Astrocyte (in vitro differentiated cells and primary cell): ENCODE measurements at regions not wholly inside any gene's neighbourhood (a gene's known extent, or its start where the extent isn't known, plus 50 kb on each side); places are given as distances from the start of the nearest gene placed in this dataset.
A peak's percentile ranks its signal among the peaks of the same experiment; 100 is the strongest.
"Not testable (repeated sequence)": the region's sequence is repeated elsewhere in the genome, so short reads cannot be mapped to it uniquely, and the experiment has no call there.

Experiments
- DNase-seq: peaks from one replicate; pipeline ENCODE4 v3.0.0-alpha.2; 2010; ENCODE audit warnings: low read depth
- FAIRE-seq: peaks from 2 replicates; lab custom pipeline; 2011; peaks lifted over from hg19 to GRCh38; lab: Jason Lieb, UNC
- H2AFZ ChIP-seq: 2 replicates; pipeline ENCODE4 v1.6.0; 2012; ENCODE audit warnings: low read depth, low read length, inconsistent platforms
- H3K27ac ChIP-seq: 2 replicates; pipeline ENCODE4 v1.5.1; 2011; ENCODE audit warnings: low read depth, low read length, inconsistent platforms
- H3K27me3 ChIP-seq: 2 replicates; pipeline ENCODE4 v1.6.0; 2011; ENCODE audit warnings: low read length, inconsistent platforms; ENCODE audit not compliant: insufficient read depth
- H3K36me3 ChIP-seq: 2 replicates; pipeline ENCODE4 v1.5.1; 2011; ENCODE audit warnings: low read length, inconsistent platforms; ENCODE audit not compliant: insufficient read depth
- H3K4me1 ChIP-seq: 2 replicates; pipeline ENCODE4 v1.5.1; 2011; ENCODE audit warnings: low read length, inconsistent platforms; ENCODE audit not compliant: insufficient read depth
- H3K4me2 ChIP-seq: 2 replicates; pipeline ENCODE4 v1.6.0; 2012; ENCODE audit warnings: low read length, inconsistent platforms
- H3K4me3 ChIP-seq: 2 replicates; pipeline ENCODE4 v1.5.1; 2011; ENCODE audit warnings: low read depth, mild to moderate bottlenecking, low read length, inconsistent platforms; ENCODE audit not compliant: insufficient read depth
- H3K79me2 ChIP-seq: 2 replicates; pipeline ENCODE4 v1.6.0; 2012; ENCODE audit warnings: mild to moderate bottlenecking, low read length, inconsistent platforms; ENCODE audit not compliant: insufficient read depth
- H3K9ac ChIP-seq: 2 replicates; pipeline ENCODE4 v1.6.0; 2012; ENCODE audit warnings: mild to moderate bottlenecking, low read length, inconsistent platforms
- H3K9me3 ChIP-seq: 2 replicates; pipeline ENCODE4 v1.5.1; 2012; ENCODE audit warnings: low read depth, mild to moderate bottlenecking, low read length, inconsistent platforms; ENCODE audit not compliant: insufficient read depth
- H4K20me1 ChIP-seq: 2 replicates; pipeline ENCODE4 v1.6.0; 2012; ENCODE audit warnings: low read length, inconsistent platforms; ENCODE audit not compliant: insufficient read depth
- H3K27ac Mint-ChIP-seq: one replicate; pipeline ENCODE4 v1.8.0; 2021; ENCODE audit warnings: mild to moderate bottlenecking, mixed read lengths; ENCODE audit not compliant: unreplicated experiment
- H3K27me3 Mint-ChIP-seq: one replicate; pipeline ENCODE4 v1.8.0; 2021; ENCODE audit warnings: low read depth, mixed read lengths; ENCODE audit not compliant: unreplicated experiment
- H3K36me3 Mint-ChIP-seq: one replicate; pipeline ENCODE4 v1.8.0; 2021; ENCODE audit warnings: low read depth, mixed read lengths; ENCODE audit not compliant: unreplicated experiment
- H3K4me1 Mint-ChIP-seq: one replicate; pipeline ENCODE4 v1.8.0; 2021; ENCODE audit warnings: low read depth, mixed read lengths; ENCODE audit not compliant: unreplicated experiment
- H3K4me3 Mint-ChIP-seq: one replicate; pipeline ENCODE4 v1.8.0; 2021; ENCODE audit warnings: mild to moderate bottlenecking, moderate library complexity, mixed read lengths; ENCODE audit not compliant: unreplicated experiment
- H3K9me3 Mint-ChIP-seq: one replicate; pipeline ENCODE4 v1.8.0; 2021; ENCODE audit warnings: mild to moderate bottlenecking, mixed read lengths; ENCODE audit not compliant: unreplicated experiment
- CTCF ChIP-seq: IDR thresholded peaks from 2 replicates; pipeline ENCODE4 v1.5.1; 2011; ENCODE audit warnings: low read depth, mild to moderate bottlenecking, inconsistent platforms, low read length, moderate library complexity; ENCODE audit not compliant: insufficient read depth
- EZH2 ChIP-seq: IDR thresholded peaks from 2 replicates; pipeline ENCODE4 v1.6.1; 2012; ENCODE audit warnings: mild to moderate bottlenecking, low read length, inconsistent platforms; ENCODE audit not compliant: insufficient read depth

DNA sequence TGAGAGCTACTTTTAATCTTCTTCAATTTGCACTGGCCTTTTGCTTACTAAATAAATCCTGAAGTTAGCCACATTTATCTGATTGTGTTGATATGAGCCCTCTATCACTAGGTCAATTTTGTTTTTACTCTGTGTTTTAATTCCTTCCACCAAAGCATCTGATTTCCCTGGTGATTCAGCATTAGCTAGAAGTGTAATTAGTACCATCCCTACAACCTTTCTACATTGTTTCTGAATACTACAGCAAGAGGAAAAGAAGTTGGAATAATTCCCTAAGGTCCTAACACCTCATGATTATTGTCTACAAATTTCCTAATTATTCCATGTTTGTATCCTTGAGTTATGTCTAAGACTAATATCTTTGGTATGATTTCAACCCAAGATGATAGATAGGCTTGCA lies 1093.6 kb downstream of the SUCLG1 start:
- no peak overlapping the region for H2AFZ ChIP-seq
- H3K4me2 ChIP-seq = no peak overlapping the region
- FAIRE-seq = no peak
- no peaks in the 10 kb centered on the region for H3K9me3 ChIP-seq
- no peak overlapping the region for H3K4me3 Mint-ChIP-seq
- H3K9me3 Mint-ChIP-seq = no peaks in the 10 kb centered on the region
- H3K4me1 Mint-ChIP-seq = peaks cover 5% of the 10 kb centered on the region
- no peaks in the 10 kb centered on the region for H3K79me2 ChIP-seq
- no peak for DNase-seq
- no peaks in the 10 kb centered on the region for H4K20me1 ChIP-seq
- no peak overlapping the region for H3K4me3 ChIP-seq
- H3K36me3 Mint-ChIP-seq = no peaks in the 10 kb centered on the region
- H3K27me3 ChIP-seq = no peaks in the 10 kb centered on the region
- no peaks in the 10 kb centered on the region for H3K27me3 Mint-ChIP-seq
- H3K27ac Mint-ChIP-seq = no peak overlapping the region
- H3K9ac ChIP-seq = no peak overlapping the region
- H3K4me1 ChIP-seq = peaks cover 3% of the 10 kb centered on the region
- TF ChIP-seq CTCF (no peak), EZH2 (no peak)
- H3K36me3 ChIP-seq = no peaks in the 10 kb centered on the region
- no peak overlapping the region for H3K27ac ChIP-seq

GRCh38 chr2:83364264-83364663 lies 1094.8 kb downstream of the SUCLG1 start:
- no peaks in the 10 kb centered on the region for H3K36me3 ChIP-seq
- no peak overlapping the region for H3K4me3 ChIP-seq
- no peak overlapping the region for H3K27ac ChIP-seq
- no peak overlapping the region for H3K4me2 ChIP-seq
- no peak overlapping the region for H3K9ac ChIP-seq
- peaks cover 3% of the 10 kb centered on the region for H3K4me1 ChIP-seq
- FAIRE-seq (no peak), DNase-seq (peak; percentile 3)
- no peaks in the 10 kb centered on the region for H3K79me2 ChIP-seq
- H3K27me3 ChIP-seq = no peaks in the 10 kb centered on the region
- H3K9me3 ChIP-seq = no peaks in the 10 kb centered on the region
- TF ChIP-seq EZH2 (no peak), CTCF (no peak)
- no peak overlapping the region for H3K4me3 Mint-ChIP-seq
- H4K20me1 ChIP-seq = no peaks in the 10 kb centered on the region
- no peaks in the 10 kb centered on the region for H3K27me3 Mint-ChIP-seq
- H3K4me1 Mint-ChIP-seq = peaks cover 5% of the 10 kb centered on the region
- H3K36me3 Mint-ChIP-seq = no peaks in the 10 kb centered on the region
- no peak overlapping the region for H3K27ac Mint-ChIP-seq
- H3K9me3 Mint-ChIP-seq = no peaks in the 10 kb centered on the region
- H2AFZ ChIP-seq = no peak overlapping the region

DNA sequence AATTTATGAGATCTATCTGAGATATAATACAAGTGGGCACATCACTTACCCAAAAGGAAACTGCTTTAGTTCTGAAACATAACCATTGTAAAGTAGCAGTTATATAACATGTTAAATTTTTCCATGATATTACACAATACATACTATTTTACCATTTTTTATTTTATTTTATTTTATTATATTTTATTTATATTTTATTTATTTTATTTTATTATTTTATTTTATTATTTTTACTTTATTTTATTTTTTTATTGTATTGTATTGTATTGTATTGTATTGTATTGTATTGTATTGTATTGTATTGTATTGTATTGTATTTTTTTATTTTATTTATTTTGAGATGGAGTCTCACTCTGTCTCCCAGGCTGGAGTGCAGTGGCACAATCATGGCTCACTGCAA lies 1095.9 kb downstream of the SUCLG1 start:
- DNase-seq, H3K27me3 Mint-ChIP-seq, H3K36me3 Mint-ChIP-seq, H3K4me1 Mint-ChIP-seq, H3K9ac ChIP-seq, H3K4me3 ChIP-seq, H3K27me3 ChIP-seq, H3K79me2 ChIP-seq, H3K9me3 ChIP-seq, H3K36me3 ChIP-seq, FAIRE-seq, H3K27ac ChIP-seq, H2AFZ ChIP-seq, H3K4me3 Mint-ChIP-seq, H3K9me3 Mint-ChIP-seq, H3K4me2 ChIP-seq, H3K4me1 ChIP-seq, H4K20me1 ChIP-seq, H3K27ac Mint-ChIP-seq: not testable (repeated sequence)
